Vagina (tissue), 2 donors: ENCODE measurements at regions not wholly inside any gene's neighbourhood (a gene's known extent, or its start where the extent isn't known, plus 50 kb on each side); places are given as distances from the start of the nearest gene placed in this dataset.

Experiments
- DNase-seq, 2 donors: peaks; one replicate each; pipeline ENCODE4 v3.0.0-alpha.2; 2017; ENCODE audit errors: extremely low spot score in 2 of 2
- H3K27ac ChIP-seq: fragments of 200-600 bp; sonication (generic); one replicate; pipeline ENCODE4 v1.5.1; 2019
- H3K27me3 ChIP-seq: fragments of 200-600 bp; sonication (generic); one replicate; pipeline ENCODE4 v1.5.1; 2019
- H3K36me3 ChIP-seq, 2 donors: fragments of 200-600 bp; sonication (generic); one replicate each; pipeline ENCODE4 v1.5.1; 2017 to 2019
- H3K4me1 ChIP-seq: fragments of 200-600 bp; sonication (generic); one replicate; pipeline ENCODE4 v1.5.1; 2019
- H3K4me3 ChIP-seq, 2 donors: fragments of 200-600 bp; sonication (generic); 1 replicate in 1 of 2; 2 replicates in 1 of 2; pipeline ENCODE4 v1.5.1; 2016 to 2019
- H3K9me3 ChIP-seq: fragments of 200-600 bp; sonication (generic); one replicate; pipeline ENCODE4 v1.5.1; 2019
- CTCF ChIP-seq, 3 experiments: fragments of 450-650 bp in 2 of 3; fragments of 200-600 bp in 1 of 3; sonication (generic) in 1 of 3; IDR thresholded peaks; one replicate each; pipeline ENCODE4 v1.5.1; 2017 to 2019; ENCODE audit warnings: antibody characterized with exemption in 3 of 3, mild to moderate bottlenecking in 2 of 3, moderate library complexity in 2 of 3
- POLR2A ChIP-seq, 2 donors: fragments of 450-650 bp; IDR thresholded peaks; one replicate each; pipeline ENCODE4 v1.6.1; 2017; ENCODE audit warnings: antibody characterized with exemption in 2 of 2, mild to moderate bottlenecking in 2 of 2, moderate library complexity in 2 of 2
- POLR2AphosphoS5 ChIP-seq, 2 donors: sonication (generic); formaldehyde crosslinking; IDR thresholded peaks; one replicate each; pipeline ENCODE4 v1.9.0; 2017; ENCODE audit warnings: antibody characterized with exemption in 2 of 2, mild to moderate bottlenecking in 2 of 2, low read depth in 1 of 2; ENCODE audit not compliant: insufficient read depth in 1 of 2
- intact Hi-C: fragments of 100-400 bp; cut with DNase I; formaldehyde crosslinking; loops from one replicate; pipeline ENCODE4 v1.15.1; 2023

- Histone ChIP-seq H3K4me3 (no peak overlapping the region), H3K27me3 (no peaks in the 10 kb centered on the region), H3K36me3 (no peaks in the 10 kb centered on the region), H3K27ac (no peak overlapping the region), H3K9me3 (no peaks in the 10 kb centered on the region), H3K4me1 (peaks cover 8% of the 10 kb centered on the region)
- no peak for TF ChIP-seq CTCF (IDR thresholded peaks at IDR 0.05)
- TF ChIP-seq POLR2AphosphoS5 (IDR thresholded peaks at IDR 0.05; ENCODE audit: insufficient read depth in 1 of 2, low read depth in 1 of 2) = no peak
- TF ChIP-seq POLR2A (IDR thresholded peaks at IDR 0.05) = no peak
- no peak for DNase-seq
- intact Hi-C loops = no loop called here
Measured at GRCh38 chr6:139903411-139904157, 529.1 kb upstream of the CITED2 start.

DNA sequence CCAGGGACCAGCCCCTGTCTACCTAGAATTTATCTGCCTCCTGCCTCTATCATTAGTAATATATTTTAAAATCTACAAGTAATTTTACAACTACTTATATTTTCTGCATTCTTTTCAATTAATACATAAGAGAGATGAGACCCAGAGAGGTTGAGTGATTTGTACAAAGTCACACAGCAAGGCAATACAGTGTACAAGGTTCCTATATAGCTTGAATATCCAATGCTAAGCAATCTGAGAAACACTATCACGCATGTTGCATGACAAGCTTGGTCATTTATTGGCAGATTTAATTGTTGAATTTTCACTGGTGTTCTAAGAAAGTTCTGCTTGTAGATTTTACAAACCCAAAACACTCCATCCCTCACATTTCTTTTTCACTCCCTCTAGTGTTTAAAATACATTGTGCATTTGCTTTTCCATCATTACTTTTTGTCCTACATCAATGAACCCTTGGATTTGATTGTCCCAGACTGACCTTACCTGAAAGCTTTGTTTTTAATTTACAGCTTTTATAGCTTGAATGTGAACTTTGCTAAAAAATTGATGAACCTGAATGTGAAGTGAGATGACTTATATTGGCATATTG, 520.9 kb upstream of the CITED2 start:
- Histone ChIP-seq H3K4me3 (no peak overlapping the region), H3K9me3 (no peaks in the 10 kb centered on the region), H3K4me1 (no peaks in the 10 kb centered on the region), H3K36me3 (no peaks in the 10 kb centered on the region), H3K27ac (no peak overlapping the region), H3K27me3 (no peaks in the 10 kb centered on the region)
- DNase-seq = no peak
- no peak for TF ChIP-seq CTCF (IDR thresholded peaks at IDR 0.05)
- TF ChIP-seq POLR2A (IDR thresholded peaks at IDR 0.05) = no peak
- no peak for TF ChIP-seq POLR2AphosphoS5 (IDR thresholded peaks at IDR 0.05; ENCODE audit: insufficient read depth in 1 of 2, low read depth in 1 of 2)
- intact Hi-C loops = no loop called here

GRCh38 chr6:139894271-139894670, 519.8 kb upstream of the CITED2 start:
- no peaks in the 10 kb centered on the region for H3K9me3 ChIP-seq
- TF ChIP-seq POLR2A (IDR thresholded peaks at IDR 0.05) (no peak), CTCF (IDR thresholded peaks at IDR 0.05) (no peak), POLR2AphosphoS5 (IDR thresholded peaks at IDR 0.05; ENCODE audit: insufficient read depth in 1 of 2, low read depth in 1 of 2) (no peak)
- H3K27ac ChIP-seq = no peak overlapping the region
- no peak for DNase-seq
- intact Hi-C loops = no loop called here
- H3K4me1 ChIP-seq = no peaks in the 10 kb centered on the region
- no peaks in the 10 kb centered on the region for H3K27me3 ChIP-seq
- H3K4me3 ChIP-seq = no peak overlapping the region
- H3K36me3 ChIP-seq = no peaks in the 10 kb centered on the region

DNA sequence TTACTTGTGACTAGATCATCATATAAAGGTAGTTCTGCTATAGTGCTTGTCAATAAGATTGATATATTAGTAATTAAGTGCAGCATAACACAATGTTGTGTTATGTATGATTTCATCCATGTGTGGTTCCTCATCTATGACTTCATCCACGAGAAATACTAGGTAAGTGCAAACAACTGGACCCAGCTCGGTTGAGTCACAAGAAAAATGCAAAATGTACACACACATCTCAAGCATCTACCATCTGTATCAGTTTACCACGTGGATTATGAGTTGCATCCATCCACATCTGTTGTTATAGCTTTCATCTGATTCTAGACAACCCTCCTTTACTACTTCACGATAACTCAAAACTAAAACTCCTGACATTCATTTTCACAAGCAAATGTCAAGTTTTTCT, 517.0 kb upstream of the CITED2 start:
- Histone ChIP-seq H3K4me3 (no peak overlapping the region), H3K9me3 (no peaks in the 10 kb centered on the region), H3K4me1 (no peaks in the 10 kb centered on the region), H3K27me3 (no peaks in the 10 kb centered on the region), H3K27ac (no peak overlapping the region), H3K36me3 (no peaks in the 10 kb centered on the region)
- TF ChIP-seq CTCF (IDR thresholded peaks at IDR 0.05) = no peak
- TF ChIP-seq POLR2AphosphoS5 (IDR thresholded peaks at IDR 0.05; ENCODE audit: insufficient read depth in 1 of 2, low read depth in 1 of 2) = no peak
- TF ChIP-seq POLR2A (IDR thresholded peaks at IDR 0.05) = no peak
- no peak for DNase-seq
- intact Hi-C loops = no loop called here

- no peaks in the 10 kb centered on the region for H3K27me3 ChIP-seq
- H3K36me3 ChIP-seq = no peaks in the 10 kb centered on the region
- no peaks in the 10 kb centered on the region for H3K9me3 ChIP-seq
- no peak for DNase-seq
- intact Hi-C loops = no loop called here
- no peaks in the 10 kb centered on the region for H3K4me1 ChIP-seq
- no peak overlapping the region for H3K4me3 ChIP-seq
- TF ChIP-seq POLR2AphosphoS5 (IDR thresholded peaks at IDR 0.05; ENCODE audit: insufficient read depth in 1 of 2, low read depth in 1 of 2) (no peak), CTCF (IDR thresholded peaks at IDR 0.05) (no peak), POLR2A (IDR thresholded peaks at IDR 0.05) (no peak)
- H3K27ac ChIP-seq = no peak overlapping the region
Measured at GRCh38 chr6:139888681-139889122, 514.3 kb upstream of the CITED2 start.
